ENCODE measurements at regions not wholly inside any gene's neighbourhood (a gene's known extent, or its start where the extent isn't known, plus 50 kb on each side); places are given as distances from the start of the nearest gene placed in this dataset.

DNA sequence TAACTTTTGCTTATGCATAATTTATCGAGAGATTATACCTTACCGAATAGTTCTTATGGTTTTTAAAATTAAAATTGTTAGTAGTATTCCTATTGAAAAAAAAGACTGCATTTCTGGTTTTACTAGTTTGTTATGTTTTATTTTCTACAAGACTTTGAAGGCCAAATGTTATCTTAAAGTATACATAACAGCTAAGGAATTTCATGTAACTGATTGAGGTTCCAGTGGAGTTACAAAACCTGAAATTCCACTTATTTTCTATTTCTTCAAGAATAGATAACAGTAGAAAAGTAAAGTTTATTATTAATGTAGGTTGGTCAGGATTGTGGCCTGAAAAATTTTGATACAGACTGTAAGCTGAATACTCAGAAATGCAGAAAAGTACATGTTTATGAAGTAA is 1216.0 kb upstream of the PCDH20 start:
- TF ChIP-seq POLR2A (IDR thresholded peaks at IDR 0.05; ENCODE audit: low read length) (no peak), GATA1 (IDR thresholded peaks at IDR 0.05; ENCODE audit: low read depth, low read length) (no peak)
